GM18499 (cell line): ENCODE measurements at regions not wholly inside any gene's neighbourhood (a gene's known extent, or its start where the extent isn't known, plus 50 kb on each side); places are given as distances from the start of the nearest gene placed in this dataset.

Experiments used
- ATAC-seq: cut with Tn5 transposase; IDR thresholded peaks from one replicate; pipeline ENCODE4 v1.9.1; 2021; ENCODE audit warnings: moderate number of reproducible peaks; ENCODE audit not compliant: insufficient read depth, unreplicated experiment

DNA sequence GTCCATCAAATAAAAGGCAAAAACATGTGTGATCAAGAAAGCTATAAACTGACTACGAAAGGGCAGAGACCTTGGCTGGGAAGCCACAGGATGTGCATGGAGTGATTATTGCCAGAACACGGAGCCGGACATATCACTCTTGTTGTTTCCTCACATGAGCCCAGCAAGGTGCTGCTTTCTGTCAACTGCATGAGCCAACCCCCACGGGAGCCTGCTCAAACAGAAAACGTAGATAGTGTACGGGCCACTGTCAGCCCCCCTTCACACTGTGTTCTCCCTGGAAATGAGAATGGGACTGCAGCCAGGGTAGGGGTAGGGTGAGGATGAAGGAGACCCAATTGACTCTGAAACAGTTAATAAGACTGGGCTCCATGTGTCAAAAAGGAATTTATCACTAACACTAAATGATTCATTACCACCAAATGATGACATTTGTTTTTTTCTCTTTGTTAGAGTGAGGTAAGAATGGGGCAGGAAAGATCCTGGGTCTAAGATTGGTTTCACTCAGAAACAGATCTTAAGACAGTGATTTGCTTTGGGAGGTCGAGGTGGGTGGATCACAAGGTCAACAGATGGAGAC, 235.8 kb downstream of the MREG start:
- no peak for ATAC-seq

DNA sequence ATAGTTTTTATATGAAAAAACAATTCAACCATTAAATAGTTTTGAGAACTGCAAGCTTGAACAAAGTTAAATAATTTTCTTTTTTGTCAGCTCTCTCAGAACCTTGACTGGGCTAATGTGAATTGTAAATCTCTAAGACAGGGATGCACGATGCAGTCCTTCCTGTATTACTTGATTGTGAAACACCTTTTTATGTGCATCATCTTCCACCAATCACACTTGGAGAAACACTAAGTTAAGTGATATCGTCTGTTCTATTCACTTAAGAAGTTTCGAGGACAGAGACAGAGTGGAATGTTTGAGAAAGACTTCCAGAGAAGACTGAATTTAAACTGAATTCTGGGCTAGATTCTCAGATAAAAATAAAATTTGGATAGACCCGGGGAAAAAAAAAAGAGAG, 238.2 kb downstream of the MREG start:
- no peak for ATAC-seq

DNA sequence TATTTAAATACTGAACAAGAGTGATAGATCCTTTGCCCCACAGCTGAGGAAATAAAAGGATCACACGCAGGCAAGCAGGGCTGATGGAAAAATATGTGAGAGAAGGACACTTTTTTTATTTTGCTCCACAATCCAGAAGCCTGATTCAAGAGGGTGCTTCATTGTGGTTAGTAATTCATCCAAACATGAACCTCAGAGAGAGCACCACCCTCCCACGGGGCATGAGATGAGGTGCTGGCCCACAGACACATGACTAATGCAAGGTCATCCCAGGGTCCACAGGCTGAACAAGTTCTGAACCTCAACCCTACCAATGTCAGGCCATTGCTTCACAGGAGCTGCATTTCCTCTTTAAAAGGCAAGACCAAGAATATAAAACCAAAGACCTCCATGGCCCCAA, 239.6 kb downstream of the MREG start:
- no peak for ATAC-seq

DNA sequence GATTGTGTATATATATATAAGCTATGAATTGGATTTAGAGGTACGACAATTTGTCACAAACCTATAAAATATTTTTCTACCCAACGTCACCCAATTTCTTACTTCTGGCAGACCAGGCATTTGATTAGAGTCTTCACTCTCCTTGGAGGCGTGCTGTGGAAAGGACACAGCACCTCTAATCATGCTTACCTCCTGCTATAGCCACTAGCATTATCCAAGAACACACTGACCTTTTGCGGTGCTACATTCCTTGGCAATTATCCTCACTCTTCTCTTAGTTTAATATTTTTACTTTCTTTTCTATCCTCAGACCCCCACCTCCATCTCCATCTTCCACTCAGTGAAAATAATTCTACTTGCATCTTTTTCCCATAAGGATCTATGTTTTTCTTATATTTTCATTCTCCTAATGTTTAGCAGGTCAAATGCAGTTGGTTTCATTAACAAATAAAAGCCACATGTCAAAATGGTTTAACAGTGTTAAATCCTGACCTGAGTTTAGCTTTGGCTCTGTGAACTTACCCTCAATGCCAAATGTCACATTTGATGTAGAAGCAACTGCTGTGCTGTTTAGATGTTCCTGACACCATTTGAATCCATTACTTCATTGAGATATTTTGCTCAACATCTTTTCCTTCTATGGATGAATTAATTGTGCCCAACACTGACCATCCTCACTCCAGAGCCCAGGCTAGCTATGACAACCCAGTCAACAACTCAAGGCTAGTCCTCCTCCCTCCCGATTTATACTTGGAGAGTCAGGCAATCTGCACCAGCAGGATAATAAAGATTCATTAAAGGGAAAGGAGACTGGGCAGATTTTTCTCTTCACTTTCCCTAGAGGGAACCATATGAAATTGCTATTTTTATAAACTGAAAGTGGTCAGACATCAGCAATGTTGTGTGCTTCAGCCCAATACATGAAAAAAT, 240.5 kb downstream of the MREG start:
- no peak for ATAC-seq

DNA sequence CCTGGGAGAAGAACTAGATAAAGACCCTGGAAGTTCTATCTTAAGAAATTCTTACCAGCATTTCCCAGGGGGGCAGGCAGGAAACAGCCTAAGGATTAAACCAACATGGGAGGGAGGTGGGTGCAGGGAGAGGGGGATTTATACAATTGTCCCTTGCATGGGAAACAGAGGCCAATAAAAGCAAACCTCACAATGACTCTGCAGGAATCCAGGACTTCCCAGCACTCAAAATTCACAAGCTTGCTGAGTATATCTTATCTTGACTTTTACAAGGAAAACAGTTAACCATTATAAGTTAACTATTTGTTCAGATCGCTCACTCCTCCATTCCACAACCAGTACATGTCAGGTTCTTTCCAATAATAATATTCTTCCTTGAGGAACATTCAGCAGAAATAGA, 241.3 kb downstream of the MREG start:
- ATAC-seq: no peak

DNA sequence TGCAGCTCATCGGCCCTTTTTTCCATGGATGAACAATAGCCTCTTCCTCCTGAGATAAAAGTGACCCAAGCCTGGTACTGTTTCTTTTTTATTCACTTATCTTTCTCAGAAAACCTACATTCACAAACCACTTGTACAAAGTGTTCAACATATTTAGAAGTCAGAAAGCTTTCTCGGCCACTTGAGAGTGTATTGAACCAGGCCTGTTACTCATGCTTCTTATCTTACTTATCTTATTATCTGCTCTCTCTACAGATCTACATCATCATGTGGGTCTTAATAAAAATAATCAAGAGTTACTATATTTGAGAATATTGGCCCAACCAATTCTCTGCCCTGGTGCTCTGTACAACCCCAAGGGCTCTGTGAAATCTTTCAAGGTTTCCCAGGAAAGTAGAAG, 242.1 kb downstream of the MREG start:
- no peak for ATAC-seq

DNA sequence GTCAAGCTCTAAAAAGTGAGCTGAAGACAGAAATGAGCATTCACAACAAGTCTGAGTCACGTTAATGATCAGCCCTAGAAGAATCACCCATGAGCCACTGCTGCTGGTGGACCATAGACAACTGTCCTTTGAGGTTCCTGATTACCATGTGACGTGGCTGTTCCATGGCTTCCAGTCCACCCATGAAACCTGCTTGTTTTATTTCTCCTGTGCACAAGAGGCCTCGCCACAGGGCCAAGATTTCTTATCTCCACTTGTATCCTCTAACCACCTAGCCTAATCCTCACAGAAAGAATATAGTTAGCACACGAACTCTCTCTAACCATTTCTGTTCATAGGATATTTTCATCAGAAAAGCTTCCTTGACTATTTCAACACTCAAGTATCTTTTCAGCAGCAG, 242.7 kb downstream of the MREG start:
- ATAC-seq: no peak

DNA sequence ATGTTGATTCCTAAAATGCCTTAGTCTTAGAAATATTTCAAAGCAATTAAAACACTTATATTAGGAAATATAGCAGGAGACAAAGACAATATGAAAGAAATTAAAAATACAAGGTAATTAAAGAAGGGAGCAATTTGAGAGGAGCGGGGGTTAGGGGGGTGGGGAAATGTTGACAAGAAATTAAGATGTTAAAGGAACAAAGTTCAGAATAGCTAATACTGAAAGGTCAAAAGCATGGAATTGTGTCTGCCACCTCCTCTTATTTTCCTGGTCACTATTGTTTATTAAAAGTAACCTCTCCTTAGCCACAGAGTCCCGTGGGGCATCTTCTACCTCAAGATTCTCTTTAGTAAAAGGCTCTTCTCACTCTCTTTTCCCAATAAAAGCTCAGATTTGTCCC, 244.1 kb downstream of the MREG start:
- ATAC-seq: no peak

DNA sequence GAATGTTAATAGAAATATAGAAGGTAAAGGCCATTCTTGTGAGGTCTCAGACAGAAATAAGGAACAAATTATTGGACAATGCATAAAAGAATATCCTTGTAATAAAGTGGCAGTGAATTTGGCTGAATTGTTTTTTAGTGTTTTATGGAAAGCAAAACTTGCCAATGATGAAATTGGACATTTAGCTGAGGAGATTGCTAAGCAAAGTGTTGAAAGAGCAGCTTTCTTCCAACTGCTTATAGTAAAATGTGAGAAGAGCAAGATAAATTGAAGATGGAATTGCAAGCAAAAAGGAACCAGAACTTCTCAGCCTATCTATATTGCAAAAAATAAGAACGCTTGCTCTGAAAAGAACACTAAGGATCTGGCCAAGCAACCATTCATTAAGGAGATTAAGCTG, 245.7 kb downstream of the MREG start:
- no peak for ATAC-seq

DNA sequence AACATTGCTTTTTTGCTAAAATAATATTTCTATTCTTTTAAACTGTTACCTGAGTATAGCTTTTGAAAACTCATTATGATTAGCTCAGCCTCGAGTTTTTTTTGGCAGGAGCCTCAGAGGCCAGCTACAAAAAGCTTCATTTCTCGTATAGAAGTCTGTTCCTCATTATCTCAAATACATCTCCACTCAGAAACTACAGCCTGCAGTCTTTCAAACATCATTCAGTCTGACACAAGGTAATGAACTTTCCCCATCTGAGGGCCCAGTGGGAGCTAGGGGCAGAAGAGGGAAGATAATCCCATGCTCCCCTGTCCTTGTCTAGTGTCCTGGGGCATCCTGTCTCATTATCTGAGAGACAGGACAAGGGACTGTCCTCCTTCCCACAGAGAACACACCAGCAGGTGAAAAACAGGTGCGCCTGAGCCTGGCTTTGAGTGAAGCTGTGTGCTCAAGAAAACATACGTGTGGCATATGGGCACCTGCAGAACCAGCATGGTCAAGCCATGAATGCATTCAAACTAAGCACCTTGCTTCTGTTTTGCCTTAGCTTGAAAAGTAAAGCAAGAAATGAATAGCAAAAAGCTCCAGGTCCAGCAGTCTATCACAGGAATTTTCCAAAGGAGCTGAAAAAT, 247.5 kb downstream of the MREG start:
- no peak for ATAC-seq

DNA sequence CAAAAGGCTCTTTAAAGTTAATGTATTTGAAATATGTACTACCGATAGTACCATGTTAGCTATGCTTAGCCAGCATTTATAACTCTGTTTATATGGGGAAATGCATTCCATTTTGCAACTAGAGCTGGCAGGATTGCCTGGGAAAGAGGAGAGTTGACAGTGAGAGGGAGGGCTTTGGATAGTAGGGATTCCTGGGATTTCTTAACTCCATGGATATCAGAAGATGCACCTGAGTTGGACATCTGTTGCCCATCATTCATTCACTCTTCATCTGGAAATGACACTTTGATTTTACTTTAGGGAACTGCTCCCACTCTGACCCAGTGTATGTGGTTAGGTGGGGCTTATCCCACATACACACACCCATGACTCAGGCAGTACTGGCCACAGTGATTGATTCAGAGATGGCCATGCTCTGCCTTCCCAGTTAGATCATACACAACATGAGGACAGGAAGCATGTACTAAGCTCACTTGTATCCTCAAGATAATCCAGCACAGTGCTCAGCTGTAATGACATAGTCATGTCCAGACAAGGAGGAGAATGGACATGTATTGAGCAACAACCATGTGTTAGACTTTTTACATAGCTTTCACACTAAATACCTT, 248.8 kb downstream of the MREG start:
- ATAC-seq: no peak

DNA sequence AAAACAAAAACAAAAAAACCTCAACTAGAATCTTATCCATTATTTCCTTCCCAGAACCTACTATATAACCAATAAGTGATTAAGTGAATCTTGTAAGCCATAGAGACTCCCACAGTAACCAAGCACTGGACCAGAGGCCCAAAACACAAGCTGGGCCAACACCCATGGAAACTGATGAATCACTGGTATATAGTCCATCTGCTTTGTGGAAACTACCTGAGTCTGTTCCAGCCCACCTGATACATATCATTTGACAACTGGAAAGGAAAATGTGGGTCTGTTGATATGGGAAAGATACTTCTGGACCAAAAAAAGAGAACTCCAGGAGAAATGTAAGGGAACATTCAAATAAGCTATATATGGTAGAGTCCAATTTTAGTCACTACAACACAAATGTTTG, 252.8 kb downstream of the MREG start:
- ATAC-seq: no peak

DNA sequence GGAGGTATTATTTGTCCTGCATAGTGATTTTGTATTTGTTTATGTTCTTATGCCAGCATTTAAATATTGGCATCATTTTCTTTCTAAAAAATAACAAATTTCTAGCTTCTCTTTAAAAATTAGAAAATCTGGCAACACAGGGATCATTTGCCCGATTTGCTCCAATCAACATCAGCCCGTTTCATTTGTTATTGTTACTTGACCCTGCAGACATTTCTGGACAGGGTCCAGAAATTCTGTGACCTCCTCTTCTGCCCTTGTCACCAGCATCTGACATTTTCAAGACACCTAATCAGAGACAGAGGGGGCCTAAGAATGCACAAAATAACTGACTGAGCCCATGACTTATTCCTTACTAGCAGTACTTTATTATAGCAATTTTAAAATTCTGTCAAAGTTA, 253.3 kb downstream of the MREG start:
- no peak for ATAC-seq

DNA sequence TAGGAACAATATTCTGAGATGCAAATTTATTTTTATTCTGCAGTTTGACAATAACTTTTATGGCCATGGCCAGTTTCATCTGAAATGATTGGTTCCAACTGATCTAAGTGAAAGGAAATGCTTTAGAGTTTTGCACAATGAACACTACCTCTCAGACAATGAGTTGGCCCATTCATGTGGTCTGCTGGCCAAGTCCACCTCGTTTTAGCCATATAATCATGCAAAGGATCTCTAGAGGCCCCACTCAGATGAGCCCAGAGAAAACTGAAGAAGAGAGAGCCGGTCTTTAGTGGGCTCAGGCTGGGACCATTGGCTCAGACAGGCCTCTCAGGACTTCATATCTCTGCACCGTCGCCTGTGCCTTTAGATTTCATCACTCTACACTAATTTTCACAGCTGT, 254.7 kb downstream of the MREG start:
- no peak for ATAC-seq

DNA sequence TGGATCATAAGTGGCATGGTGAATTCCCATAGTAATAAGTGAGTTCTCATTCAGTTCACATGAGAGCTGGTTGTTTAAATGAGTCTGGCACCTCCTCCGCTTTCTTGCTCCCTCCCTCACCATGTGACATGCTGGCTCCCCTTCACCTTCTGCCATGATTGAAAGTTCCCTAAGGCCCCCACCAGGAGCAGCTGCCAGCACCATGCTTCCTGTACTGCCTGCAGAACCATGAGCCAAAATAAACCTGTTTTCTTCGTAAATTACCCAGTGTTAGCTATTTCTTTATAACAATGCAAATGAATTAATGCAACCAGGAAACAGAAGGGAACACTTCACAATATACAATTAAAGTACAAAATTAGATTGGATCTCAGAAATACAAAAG, 257.0 kb downstream of the MREG start:
- ATAC-seq: no peak

DNA sequence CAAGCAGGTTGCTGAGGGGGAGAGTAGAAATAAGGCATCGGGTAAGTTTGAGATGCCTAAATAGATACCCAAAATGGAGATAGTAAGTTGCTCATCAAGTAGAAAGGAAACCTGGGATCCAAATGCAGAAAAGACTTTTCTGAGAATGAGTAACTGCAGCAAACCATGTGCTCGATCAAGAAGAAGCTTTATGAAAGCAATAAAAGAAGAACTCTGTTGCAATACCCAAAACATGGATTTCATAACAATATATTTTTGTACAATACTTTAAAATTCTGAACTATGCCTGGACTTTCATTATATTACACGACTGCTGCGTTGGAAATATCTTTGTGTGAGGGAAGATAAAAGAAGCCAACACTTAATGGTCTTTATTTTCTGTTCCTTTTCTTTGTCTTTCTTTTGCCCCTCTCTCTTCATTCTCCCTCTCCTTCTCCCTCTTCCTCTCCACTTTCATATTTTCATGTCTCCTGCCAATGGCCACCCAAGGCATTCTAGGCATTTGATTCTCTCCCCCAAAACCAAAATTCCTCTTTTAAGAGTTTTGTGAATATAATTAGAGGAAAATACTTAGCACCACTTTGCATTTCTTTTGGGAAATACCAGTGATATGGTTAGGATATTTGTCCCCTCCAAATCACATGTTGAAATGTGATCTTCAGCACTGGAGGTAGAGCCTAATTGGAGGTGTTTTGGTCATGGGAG, 257.6 kb downstream of the MREG start:
- no peak for ATAC-seq

DNA sequence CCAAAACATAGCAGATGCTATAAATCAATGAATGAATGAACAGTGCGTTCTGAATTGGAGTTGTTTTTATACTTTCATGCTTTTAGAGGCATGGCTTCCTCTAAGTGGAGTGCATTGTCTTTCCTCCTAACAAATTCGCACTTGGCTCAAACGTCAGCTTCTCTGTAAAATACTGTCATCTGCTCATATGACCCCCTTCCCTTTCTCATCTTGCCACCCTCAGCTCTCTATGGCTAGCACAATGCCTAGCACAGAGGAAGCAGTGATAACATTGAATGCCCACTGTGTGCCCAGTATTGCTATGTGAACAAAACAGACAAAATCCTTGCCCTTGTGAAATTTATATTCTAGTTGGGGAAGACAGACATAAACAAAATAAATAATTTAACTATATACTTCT, 258.8 kb downstream of the MREG start:
- ATAC-seq: no peak

DNA sequence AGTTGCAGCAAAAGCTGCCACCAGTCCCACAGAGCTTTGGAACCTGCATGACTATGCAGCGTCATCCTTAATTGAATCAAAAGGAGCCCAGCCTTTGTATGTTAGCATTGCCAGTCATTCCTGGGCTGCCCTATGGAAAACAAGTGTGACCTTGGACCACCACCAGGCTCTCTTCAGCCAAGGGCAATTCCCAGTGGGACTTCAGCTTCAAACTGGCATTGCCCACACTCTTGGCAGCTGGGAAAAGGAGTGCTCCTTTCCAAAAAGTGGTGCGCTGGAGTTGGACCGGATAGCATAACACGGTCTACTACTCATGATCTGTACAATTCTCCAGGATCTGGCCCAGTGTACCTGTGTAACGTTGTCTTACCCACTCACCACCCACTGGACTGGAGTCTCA, 259.5 kb downstream of the MREG start:
- no peak for ATAC-seq

DNA sequence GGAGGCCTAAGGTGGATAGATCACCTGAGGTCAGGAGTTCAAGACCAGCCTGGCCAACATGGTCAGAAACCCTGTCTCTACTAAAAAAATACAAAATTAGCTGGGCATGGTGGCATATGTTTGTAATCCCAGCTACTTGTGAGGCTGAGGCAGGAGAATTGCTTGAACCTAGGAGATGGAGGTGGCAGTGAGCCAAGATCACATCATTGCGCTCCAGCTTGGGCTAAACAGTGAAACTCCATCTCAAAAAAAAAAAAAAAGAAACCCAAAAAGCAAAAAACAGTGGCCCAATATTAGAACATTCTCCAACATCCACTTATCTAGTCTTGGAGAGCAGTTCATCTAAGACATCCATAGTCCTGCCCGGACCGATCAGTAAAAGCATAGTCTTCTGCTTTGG, 260.4 kb downstream of the MREG start:
- no peak for ATAC-seq

DNA sequence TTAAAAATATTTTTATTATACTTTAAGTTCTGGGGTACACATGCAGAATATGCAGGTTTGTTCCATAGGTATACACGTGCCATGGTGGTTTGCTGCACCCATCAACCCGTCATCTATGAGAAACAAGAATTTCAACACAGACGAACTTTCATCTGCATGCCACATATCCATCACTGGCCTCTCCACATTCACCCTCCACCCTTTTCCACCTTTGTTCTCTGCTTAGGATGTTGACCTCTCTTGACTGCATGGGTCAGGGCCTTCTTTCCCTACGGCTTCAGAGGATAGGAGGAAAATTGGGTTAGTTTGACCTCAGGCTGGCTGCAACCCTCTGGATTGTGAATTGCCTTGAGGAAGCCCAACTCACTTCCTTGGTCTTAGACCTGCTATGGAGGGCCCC, 260.9 kb downstream of the MREG start:
- no peak for ATAC-seq

DNA sequence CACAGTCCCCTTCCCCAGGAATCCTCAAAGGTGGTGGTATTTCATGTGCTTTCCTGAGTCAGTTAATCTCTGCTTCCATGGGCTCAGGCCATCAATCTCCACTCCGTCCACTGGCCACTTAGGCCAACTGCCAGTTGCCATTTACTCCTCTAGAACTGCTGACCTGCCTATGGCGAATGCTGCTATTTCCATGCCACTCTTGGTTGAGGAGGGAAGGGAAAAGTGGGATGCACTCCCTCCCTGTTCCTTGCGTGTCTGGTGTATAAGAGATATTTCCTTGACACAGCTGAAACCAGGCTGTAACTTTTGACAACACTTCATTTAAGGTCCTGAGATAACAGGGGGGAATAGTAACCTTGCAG, 261.5 kb downstream of the MREG start:
- no peak for ATAC-seq
